LNCAP (cell line): ENCODE measurements at regions not wholly inside any gene's neighbourhood (a gene's known extent, or its start where the extent isn't known, plus 50 kb on each side); places are given as distances from the start of the nearest gene placed in this dataset.

Experiments used
- TF ChIP-seq, protein P1 (sequence below): fragments of 450-650 bp; IDR thresholded peaks from 2 replicates; pipeline ENCODE4 v1.5.1; 2017; ENCODE audit warnings: mild to moderate bottlenecking

- TF ChIP-seq, protein P1, sequence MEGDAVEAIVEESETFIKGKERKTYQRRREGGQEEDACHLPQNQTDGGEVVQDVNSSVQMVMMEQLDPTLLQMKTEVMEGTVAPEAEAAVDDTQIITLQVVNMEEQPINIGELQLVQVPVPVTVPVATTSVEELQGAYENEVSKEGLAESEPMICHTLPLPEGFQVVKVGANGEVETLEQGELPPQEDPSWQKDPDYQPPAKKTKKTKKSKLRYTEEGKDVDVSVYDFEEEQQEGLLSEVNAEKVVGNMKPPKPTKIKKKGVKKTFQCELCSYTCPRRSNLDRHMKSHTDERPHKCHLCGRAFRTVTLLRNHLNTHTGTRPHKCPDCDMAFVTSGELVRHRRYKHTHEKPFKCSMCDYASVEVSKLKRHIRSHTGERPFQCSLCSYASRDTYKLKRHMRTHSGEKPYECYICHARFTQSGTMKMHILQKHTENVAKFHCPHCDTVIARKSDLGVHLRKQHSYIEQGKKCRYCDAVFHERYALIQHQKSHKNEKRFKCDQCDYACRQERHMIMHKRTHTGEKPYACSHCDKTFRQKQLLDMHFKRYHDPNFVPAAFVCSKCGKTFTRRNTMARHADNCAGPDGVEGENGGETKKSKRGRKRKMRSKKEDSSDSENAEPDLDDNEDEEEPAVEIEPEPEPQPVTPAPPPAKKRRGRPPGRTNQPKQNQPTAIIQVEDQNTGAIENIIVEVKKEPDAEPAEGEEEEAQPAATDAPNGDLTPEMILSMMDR = no peak
Observed at GRCh38 chr21:18960306-18960705, 556.7 kb upstream of the TMPRSS15 start.

DNA sequence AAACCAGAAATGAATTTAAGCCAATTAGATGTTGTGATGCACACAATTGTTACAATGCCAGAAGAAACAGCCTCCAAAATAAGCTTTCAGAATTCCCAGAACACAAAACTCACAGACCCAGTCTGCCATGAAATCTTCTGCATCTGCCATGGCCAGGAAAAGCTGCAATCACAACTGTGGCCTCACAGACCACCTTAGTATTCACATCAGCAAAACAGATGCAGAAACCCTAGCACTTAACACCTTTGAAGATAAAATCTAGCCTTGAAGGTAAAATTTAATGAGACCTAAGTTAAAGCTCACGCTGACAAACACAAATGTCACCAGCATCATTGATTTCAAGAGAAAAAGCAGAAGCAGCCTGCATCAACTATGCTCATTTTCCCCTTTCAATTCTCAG, 566.8 kb upstream of the TMPRSS15 start:
- TF ChIP-seq, protein P1 = no peak

- TF ChIP-seq, protein P1 = no peak
Observed at GRCh38 chr21:18970941-18971340, 567.4 kb upstream of the TMPRSS15 start.

- TF ChIP-seq, protein P1 = no peak
Observed at GRCh38 chr21:18985584-18985983, 582.0 kb upstream of the TMPRSS15 start.

DNA sequence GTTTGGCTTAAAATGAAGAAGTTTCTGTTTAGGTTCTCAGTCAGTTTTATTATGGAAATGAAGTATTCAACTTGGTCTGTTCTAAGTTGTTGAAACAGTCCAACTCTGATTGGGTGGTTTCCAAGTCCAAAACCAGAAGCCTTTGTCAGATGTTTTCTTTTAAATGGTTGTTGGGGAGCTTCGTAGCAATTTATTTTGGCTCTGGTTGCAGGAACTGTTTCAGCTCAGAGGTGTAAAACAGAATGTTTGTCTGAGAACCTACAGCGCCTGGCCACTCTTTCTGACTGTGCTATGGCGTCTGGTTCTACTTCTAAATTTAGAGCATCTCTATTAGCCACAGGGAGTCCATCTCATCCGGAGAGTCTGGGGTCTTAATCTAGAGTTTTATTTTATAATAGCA, 582.6 kb upstream of the TMPRSS15 start:
- TF ChIP-seq, protein P1 = no peak

DNA sequence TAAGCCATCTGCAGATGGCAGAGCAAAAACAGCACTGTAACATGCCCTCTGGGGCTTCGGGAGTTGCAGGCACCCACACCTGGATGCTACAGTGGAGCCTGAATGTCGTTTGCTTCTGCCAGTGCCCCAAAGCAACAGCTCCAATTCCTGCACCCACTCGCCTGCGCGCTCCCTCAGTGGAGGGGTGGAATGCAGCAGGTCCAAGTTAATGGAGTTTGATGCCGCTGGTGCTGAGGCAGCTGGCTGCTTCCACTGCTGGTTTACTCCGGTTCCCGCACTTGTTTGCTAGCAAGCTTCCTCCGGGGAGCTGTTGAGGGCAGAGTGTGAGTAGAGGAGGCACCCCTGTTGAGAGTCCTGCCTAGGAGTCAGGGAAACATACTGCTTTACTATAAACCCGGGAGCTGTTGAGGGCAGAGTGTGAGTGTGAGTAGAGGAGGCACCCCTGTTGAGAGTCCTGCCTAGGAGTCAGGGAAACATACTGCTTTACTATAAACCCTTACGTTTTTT, 584.0 kb upstream of the TMPRSS15 start:
- TF ChIP-seq, protein P1 = no peak

DNA sequence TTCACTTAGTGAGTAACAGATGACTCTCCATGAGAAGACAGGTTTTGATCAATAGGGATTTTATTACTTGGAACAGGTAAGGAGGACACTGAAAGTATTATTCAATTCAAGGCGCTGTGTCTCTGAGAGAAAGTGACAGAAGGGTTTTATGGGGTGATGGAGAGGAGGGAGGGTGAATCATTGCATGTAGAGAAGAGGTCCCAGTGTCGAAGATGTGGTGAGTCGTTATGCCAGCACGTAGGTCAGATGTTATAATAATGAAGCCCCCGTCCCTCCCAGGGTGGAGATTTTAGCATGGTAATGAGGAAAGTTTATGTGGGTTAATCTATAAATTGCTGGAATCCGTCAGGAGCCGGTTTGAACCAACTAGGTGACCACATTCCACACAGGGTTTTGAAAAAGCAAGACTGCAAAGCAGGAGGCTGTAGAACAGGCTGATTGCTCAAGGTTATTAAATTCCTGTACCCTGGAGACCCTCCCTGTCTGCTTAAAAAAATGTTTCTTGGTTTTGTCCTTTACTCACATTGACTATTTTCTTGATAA, 586.4 kb upstream of the TMPRSS15 start:
- TF ChIP-seq, protein P1 = no peak

DNA sequence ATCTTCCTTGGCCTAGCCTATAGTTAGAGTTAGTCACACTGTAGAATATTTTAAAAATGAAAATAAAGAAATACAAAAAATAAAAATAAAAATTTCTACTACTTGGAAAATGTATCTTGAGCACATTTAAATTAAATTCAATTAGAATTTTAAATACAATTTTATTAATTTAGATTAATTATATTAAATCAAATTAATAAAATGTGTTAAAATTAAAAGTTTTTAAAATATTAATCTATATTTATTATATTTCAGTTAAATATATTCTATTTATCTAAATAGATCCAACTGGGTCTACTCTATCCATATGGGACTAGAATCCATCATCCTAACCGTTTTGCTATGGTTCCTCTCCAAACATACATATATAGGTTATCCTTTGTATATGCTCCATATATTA, 588.3 kb upstream of the TMPRSS15 start:
- TF ChIP-seq, protein P1 = no peak
